ENCODE measurements at regions not wholly inside any gene's neighbourhood (a gene's known extent, or its start where the extent isn't known, plus 50 kb on each side); places are given as distances from the start of the nearest gene placed in this dataset.

DNA sequence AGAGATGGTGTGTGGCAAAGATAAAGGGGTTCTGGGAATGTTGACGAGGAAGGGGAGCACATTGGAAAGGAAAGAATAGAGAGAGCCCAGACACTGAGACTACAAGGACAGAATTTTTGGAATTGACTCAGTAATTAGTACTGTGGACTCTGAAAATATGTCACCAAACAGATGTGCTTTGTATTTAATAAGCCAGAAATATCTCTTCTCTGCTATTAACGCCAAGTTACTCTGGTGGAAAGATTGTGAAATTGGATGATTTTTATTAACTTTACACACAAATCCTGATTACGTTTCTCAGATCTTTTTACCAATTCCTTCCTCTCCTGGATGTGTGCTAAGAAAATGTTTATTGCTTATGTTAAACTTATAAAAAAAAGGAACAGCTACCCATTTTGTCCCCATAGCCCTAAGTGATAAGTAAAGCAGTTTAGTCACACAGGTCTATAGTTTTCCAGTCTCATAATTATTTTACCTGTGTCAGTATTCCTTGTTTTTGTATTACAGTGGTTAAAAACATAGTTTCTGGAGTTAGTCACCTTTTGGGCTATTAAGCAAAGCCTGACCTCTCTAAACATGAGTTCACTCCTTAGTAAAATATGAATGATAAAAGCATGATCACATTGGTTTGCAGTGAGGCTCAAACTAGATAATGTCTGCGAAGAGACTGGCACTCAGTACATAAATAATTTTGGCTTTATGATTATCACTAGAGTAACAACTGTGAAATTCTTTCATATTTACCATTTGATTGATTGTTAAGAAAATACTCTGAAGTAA lies 1068.3 kb downstream of the STIM2 start:
- no peak for TF ChIP-seq EZH2 (IDR thresholded peaks at IDR 0.05; ENCODE audit: insufficient read depth, low read length)
- TF ChIP-seq CTCF (IDR thresholded peaks at IDR 0.05; ENCODE audit: insufficient read depth, low read depth, low read length), result no peak

Data from astrocyte (in vitro differentiated cells and primary cell).